GM12878 (cell line): ENCODE measurements at regions not wholly inside any gene's neighbourhood (a gene's known extent, or its start where the extent isn't known, plus 50 kb on each side); places are given as distances from the start of the nearest gene placed in this dataset.

Experiments
- ATAC-seq: fragments of 200-7000 bp; cut with Tn5 transposase; 3 replicates; pipeline ENCODE4 v1.9.1; 2020; ENCODE audit warnings: mild to moderate bottlenecking, moderate library complexity
- BruUV-seq: library from RNA; stranded (reverse); fragments of 400-500 nt; replicated peaks from 2 replicates; lab custom pipeline; 2021; lab: Mats Ljungman, UMichigan
- CTCF ChIA-PET: fragments of 300-600 bp; sonication (Branson Sonifier 250); formaldehyde crosslinking; extraction: SDS; loops from one replicate; lab custom pipeline; 2021; ENCODE audit warnings: inconsistent platforms; lab: Yijun Ruan, JAX
- POLR2A ChIA-PET: fragments of 350-600 bp; formaldehyde crosslinking; extraction: SDS; loops from one replicate; lab custom pipeline; 2021; ENCODE audit warnings: inconsistent platforms; lab: Charles Lee
- RAD21 ChIA-PET: fragments of 300-600 bp; sonication (Branson Sonifier 250); formaldehyde crosslinking; loops from one replicate; lab custom pipeline; 2023; ENCODE audit warnings: antibody characterized with exemption; ENCODE audit not compliant: unreplicated experiment; lab: Charles Lee
- SMC1A ChIA-PET: fragments of 300-600 bp; sonication (Branson Sonifier 250); formaldehyde crosslinking; loops from one replicate; lab custom pipeline; 2023; ENCODE audit not compliant: unreplicated experiment, uncharacterized antibody; lab: Charles Lee
- DNase-seq: peaks from one replicate; pipeline ENCODE4 v3.0.0-alpha.2; 2011; ENCODE audit warnings: low read depth, low spot score
- FAIRE-seq: peaks from 3 replicates; lab custom pipeline; 2011; peaks lifted over from hg19 to GRCh38; lab: Jason Lieb, UNC
- H2AFZ ChIP-seq: 2 replicates; pipeline ENCODE4 v1.6.0; 2011; ENCODE audit warnings: low read depth, low read length, control low read depth; ENCODE audit not compliant: control insufficient read depth
- H3K27ac ChIP-seq: 2 replicates; pipeline ENCODE4 v1.5.1; 2011; ENCODE audit warnings: control low read depth; ENCODE audit not compliant: control insufficient read depth, insufficient read depth
- H3K27me3 ChIP-seq, 2 experiments: replicated peaks in 1 of 2; 2 replicates each; pipeline versions ENCODE4 v1.6.0 to v1.6.1; 2011; ENCODE audit warnings: low read length in 1 of 2; ENCODE audit not compliant: control insufficient read depth in 2 of 2, insufficient read depth in 2 of 2
- H3K36me3 ChIP-seq, 2 experiments: 2 replicates each; pipeline ENCODE4 v1.5.1; 2011; ENCODE audit warnings: low read length in 1 of 2; ENCODE audit not compliant: control insufficient read depth in 2 of 2, insufficient read depth in 2 of 2
- H3K4me1 ChIP-seq: 2 replicates; pipeline ENCODE4 v1.6.1; 2011; ENCODE audit warnings: mild to moderate bottlenecking, low read length, moderate library complexity, mixed read lengths; ENCODE audit not compliant: control insufficient read depth, insufficient read depth
- H3K4me2 ChIP-seq: 2 replicates; pipeline ENCODE4 v1.6.0; 2011; ENCODE audit warnings: control low read depth; ENCODE audit not compliant: control insufficient read depth, insufficient read depth
- H3K4me3 ChIP-seq: fragments of 200-600 bp; sonication (generic); 2 replicates; pipeline ENCODE4 v1.5.1; 2016
- H3K79me2 ChIP-seq: 2 replicates; pipeline ENCODE4 v1.6.0; 2011; ENCODE audit warnings: low read length; ENCODE audit not compliant: control insufficient read depth, insufficient read depth
- H3K9ac ChIP-seq: 2 replicates; pipeline ENCODE4 v1.8.0; 2011; ENCODE audit warnings: low read length, control low read depth, mixed read lengths; ENCODE audit not compliant: control insufficient read depth, insufficient read depth
- H3K9me3 ChIP-seq: replicated peaks from 3 replicates; pipeline ENCODE4 v1.5.1; 2011; ENCODE audit warnings: mild to moderate bottlenecking, low read length; ENCODE audit not compliant: control insufficient read depth, insufficient read depth
- H4K20me1 ChIP-seq: 2 replicates; pipeline ENCODE4 v1.6.0; 2011; ENCODE audit not compliant: control insufficient read depth, insufficient read depth
- BRCA1 ChIP-seq: IDR thresholded peaks from 2 replicates; pipeline ENCODE4 v1.6.1; 2011; ENCODE audit warnings: low read depth, low read length, improper control_type of control experiment
- E2F8 ChIP-seq: fragments of 450-650 bp; IDR thresholded peaks from 2 replicates; pipeline ENCODE4 v1.6.1; 2018; ENCODE audit warnings: mild to moderate bottlenecking, low read depth, moderate library complexity; ENCODE audit not compliant: partially characterized antibody
- IRF4 ChIP-seq: IDR thresholded peaks from 2 replicates; pipeline ENCODE4 v1.6.1; 2011; ENCODE audit warnings: low read depth, low read length
- KAT2A ChIP-seq: conservative IDR thresholded peaks from 2 replicates; pipeline ENCODE4 v1.6.1; 2011; ENCODE audit warnings: low read depth, low read length; ENCODE audit not compliant: control insufficient read depth
- MAX ChIP-seq: IDR thresholded peaks from 2 replicates; pipeline ENCODE4 v1.6.1; 2012; ENCODE audit warnings: low read depth, low read length, improper control_type of control experiment
- RCOR1 ChIP-seq: conservative IDR thresholded peaks from 2 replicates; pipeline ENCODE4 v1.6.1; 2012; ENCODE audit warnings: low read depth, low read length, improper control_type of control experiment
- SREBF1 ChIP-seq: IDR thresholded peaks from 2 replicates; pipeline ENCODE4 v1.6.1; 2012; ENCODE audit warnings: mild to moderate bottlenecking, low read length
- ZBTB11 ChIP-seq: fragments of 450-650 bp; formaldehyde crosslinking; IDR thresholded peaks from 2 replicates; pipeline ENCODE4 v1.5.0; 2022; ENCODE audit warnings: mild to moderate bottlenecking, missing genetic modification characterization
- ZBTB33 ChIP-seq: fragments of 450-650 bp; IDR thresholded peaks from 2 replicates; pipeline ENCODE4 v1.6.1; 2017; ENCODE audit warnings: mild to moderate bottlenecking
- ZNF274 ChIP-seq: IDR thresholded peaks from one replicate; pipeline ENCODE4 v1.8.0; 2011; ENCODE audit not compliant: insufficient read length, insufficient read depth
- ZNF622 ChIP-seq: fragments of 450-650 bp; IDR thresholded peaks from 2 replicates; pipeline ENCODE4 v1.6.1; 2017; ENCODE audit warnings: mild to moderate bottlenecking, inconsistent platforms
- ZSCAN29 ChIP-seq: fragments of 450-650 bp; IDR thresholded peaks from 2 replicates; pipeline ENCODE4 v1.6.1; 2017; ENCODE audit warnings: mild to moderate bottlenecking, moderate library complexity
- WGBS: methylation state at CpG from one replicate; pipeline ENCODE4 v1.1.6; 2016; ENCODE audit warnings: low lambda C conversion rate; ENCODE audit not compliant: insufficient replicate concordance, insufficient coverage; ENCODE audit errors: missing lambda C conversion rate; 5-methylcytosine and 5-hydroxymethylcytosine counted together
- in situ Hi-C: fragments of 300-500 bp; cut with MboI; formaldehyde crosslinking; loops from 9 replicates; pipeline ENCODE4 v1.14.3; 2018; ENCODE audit warnings: mixed read lengths
- intact Hi-C: fragments of 100-400 bp; cut with micrococcal nuclease; formaldehyde crosslinking; loops from one replicate; pipeline ENCODE4 v1.14.2; 2022; ENCODE audit not compliant: unreplicated experiment

GRCh38 chr5:77157732-77158532, 52.5 kb upstream of the PDE8B start:
- Histone ChIP-seq H3K36me3 (no peaks in the 10 kb centered on the region), H3K9me3 (no peaks in the 10 kb centered on the region), H3K79me2 (no peaks in the 10 kb centered on the region), H3K4me3 (no peak overlapping the region), H4K20me1 (no peaks in the 10 kb centered on the region), H3K4me1 (no peaks in the 10 kb centered on the region), H3K4me2 (no peak overlapping the region), H2AFZ (no peak overlapping the region), H3K9ac (no peak overlapping the region), H3K27me3 (no peaks in the 10 kb centered on the region), H3K27ac (no peak overlapping the region)
- FAIRE-seq (no peak), DNase-seq (no peak), ATAC-seq (no peak)
- SMC1A ChIA-PET, result no interaction called here
- no TSS peak for BruUV-seq
- WGBS, result 8% methylated on average over 5 of the region's 5 CpGs
- RAD21 ChIA-PET, result interaction anchor here (1.3 to 1.4 kb wide), 2 partner anchors 18 to 334 kb away, joined by 3 to 4 read pairs; partner anchors contain the start of gene WDR41
- TF ChIP-seq E2F8 (no peak), ZBTB33 (no peak), ZNF274 (no peak), ZSCAN29 (no peak), MAX (no peak), IRF4 (no peak), ZBTB11 (CRISPR knock-in tag) (no peak), KAT2A (no peak), SREBF1 (no peak), BRCA1 (no peak), ZNF622 (no peak), RCOR1 (no peak)
- POLR2A ChIA-PET, result no interaction called here
- intact Hi-C loops, result no loop called here
- in situ Hi-C loops, result no loop called here
- CTCF ChIA-PET, result interaction anchor here (0.6 to 0.8 kb wide), 3 partner anchors 14 to 659 kb away, joined by 3 to 5 read pairs (median 3); no protein-coding TSS in a partner anchor
